Esophagus muscularis mucosa (tissue), 4 donors: ENCODE measurements at regions not wholly inside any gene's neighbourhood (a gene's known extent, or its start where the extent isn't known, plus 50 kb on each side); places are given as distances from the start of the nearest gene placed in this dataset.

Experiments
- CTCF ChIP-seq, 3 experiments: fragments of 200-600 bp in 2 of 3; fragments of 450-650 bp in 1 of 3; sonication (generic) in 2 of 3; IDR thresholded peaks; one replicate each; pipeline ENCODE4 v1.5.1; 2017 to 2019; ENCODE audit warnings: antibody characterized with exemption in 3 of 3, mild to moderate bottlenecking in 2 of 3, moderate library complexity in 1 of 3
- EP300 ChIP-seq: sonication (generic); formaldehyde crosslinking; IDR thresholded peaks from one replicate; pipeline ENCODE4 v1.6.1; 2017; ENCODE audit warnings: antibody characterized with exemption
- POLR2A ChIP-seq: fragments of 450-650 bp; IDR thresholded peaks from one replicate; pipeline ENCODE4 v1.6.1; 2017; ENCODE audit warnings: antibody characterized with exemption, moderate library complexity, mild to moderate bottlenecking, low read depth

DNA sequence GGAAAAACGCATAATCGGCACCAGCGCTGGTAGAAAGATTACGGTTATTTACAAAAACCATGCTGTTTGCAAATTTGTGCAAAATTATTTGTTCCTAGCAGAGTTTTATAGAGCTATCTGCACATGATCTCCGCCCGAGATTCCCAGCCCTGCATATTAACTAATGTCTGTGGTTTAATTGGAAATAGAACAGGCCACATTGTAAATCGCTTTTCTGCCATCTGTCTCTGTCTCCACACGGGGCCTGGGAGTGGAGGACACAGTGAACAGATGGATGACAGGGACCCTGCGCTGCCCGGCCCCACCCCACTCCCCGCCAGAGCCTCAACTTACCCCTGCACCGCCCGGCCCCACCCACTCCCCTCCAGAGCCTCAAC is 126.9 kb downstream of the FAM53A start:
- TF ChIP-seq CTCF (IDR thresholded peaks at IDR 0.05) = no peak
- no peak for TF ChIP-seq POLR2A
- no peak for TF ChIP-seq EP300
